ENCODE measurements at regions not wholly inside any gene's neighbourhood (a gene's known extent, or its start where the extent isn't known, plus 50 kb on each side); places are given as distances from the start of the nearest gene placed in this dataset.

- TF ChIP-seq CTCF (IDR thresholded peaks at IDR 0.05 in 2 of 3, conservative IDR thresholded peaks at IDR 0.05 in 1 of 3; ENCODE audit: control insufficient read depth in 2 of 3, extremely low read depth in 1 of 3, insufficient read depth in 1 of 3, low read depth in 3 of 3, low read length in 3 of 3) (no peak), HCFC1 (IDR thresholded peaks at IDR 0.05; ENCODE audit: low read length) (no peak), ZBTB4 (CRISPR knock-in tag; IDR thresholded peaks at IDR 0.05) (no peak), IRF3 (IDR thresholded peaks at IDR 0.05) (no peak)
These were observed 700.1 kb upstream of the ANKRD30A start (continued) for GRCh38 chr10:36425131-36425797.

GRCh38 chr10:36424502-36424901, 700.9 kb upstream of the ANKRD30A start:
- no peak overlapping the region for H3K27ac ChIP-seq (ENCODE audit: control insufficient read depth, insufficient read depth)
- in situ Hi-C loops (cut with MboI) (no loop called here), intact Hi-C loops (cut with micrococcal nuclease; ENCODE audit: unreplicated experiment) (no loop called here)
- no peak overlapping the region for H3K9ac ChIP-seq (ENCODE audit: control insufficient read depth, insufficient read depth, low read length)
- H3K36me3 ChIP-seq (ENCODE audit: control insufficient read depth in 2 of 2, insufficient read depth in 2 of 2, low read length in 1 of 2) = no peaks in the 10 kb centered on the region
- DNase-seq (ENCODE audit: low read depth, low spot score) (no peak), FAIRE-seq (no peak), ATAC-seq (no peak)
- H3K4me3 ChIP-seq = no peak overlapping the region
- H2AFZ ChIP-seq (ENCODE audit: control insufficient read depth, low read depth, low read length) = no peak overlapping the region
- CTCF ChIA-PET = no interaction called here
- H4K20me1 ChIP-seq (ENCODE audit: control insufficient read depth, insufficient read depth) = no peaks in the 10 kb centered on the region
- no peaks in the 10 kb centered on the region for H3K79me2 ChIP-seq (ENCODE audit: control insufficient read depth, insufficient read depth, low read length)
- BruUV-seq (replicated peaks) = no TSS peak
- SMC1A ChIA-PET (ENCODE audit: uncharacterized antibody, unreplicated experiment) = no interaction called here
- no peaks in the 10 kb centered on the region for H3K9me3 ChIP-seq (replicated peaks; ENCODE audit: control insufficient read depth, insufficient read depth, low read length)
- H3K27me3 ChIP-seq (replicated peaks in 1 of 2; ENCODE audit: control insufficient read depth in 2 of 2, insufficient read depth in 2 of 2, low read length in 1 of 2) = no peaks in the 10 kb centered on the region
- H3K4me1 ChIP-seq (ENCODE audit: control insufficient read depth, insufficient read depth, low read length) = no peaks in the 10 kb centered on the region
- H3K4me2 ChIP-seq (ENCODE audit: control insufficient read depth, insufficient read depth) = no peak overlapping the region
- POLR2A ChIA-PET = no interaction called here
- RAD21 ChIA-PET (ENCODE audit: unreplicated experiment) = no interaction called here
- 0% methylated on average over 2 of the region's 2 CpGs for WGBS (ENCODE audit: insufficient coverage, insufficient replicate concordance, low lambda C conversion rate, missing lambda C conversion rate)
- no peak for TF ChIP-seq ZBTB11 (CRISPR knock-in tag; IDR thresholded peaks at IDR 0.05)
- TF ChIP-seq MYB (IDR thresholded peaks at IDR 0.05; ENCODE audit: borderline replicate concordance, low read depth, low read length) = no peak
- no peak for TF ChIP-seq E2F8 (IDR thresholded peaks at IDR 0.05; ENCODE audit: low read depth, partially characterized antibody)
- TF ChIP-seq ZNF207 (IDR thresholded peaks at IDR 0.05; ENCODE audit: borderline replicate concordance) = no peak
- TF ChIP-seq CREB1 (IDR thresholded peaks at IDR 0.05; ENCODE audit: low read depth) = no peak
